ENCODE measurements at regions not wholly inside any gene's neighbourhood (a gene's known extent, or its start where the extent isn't known, plus 50 kb on each side); places are given as distances from the start of the nearest gene placed in this dataset.

DNA sequence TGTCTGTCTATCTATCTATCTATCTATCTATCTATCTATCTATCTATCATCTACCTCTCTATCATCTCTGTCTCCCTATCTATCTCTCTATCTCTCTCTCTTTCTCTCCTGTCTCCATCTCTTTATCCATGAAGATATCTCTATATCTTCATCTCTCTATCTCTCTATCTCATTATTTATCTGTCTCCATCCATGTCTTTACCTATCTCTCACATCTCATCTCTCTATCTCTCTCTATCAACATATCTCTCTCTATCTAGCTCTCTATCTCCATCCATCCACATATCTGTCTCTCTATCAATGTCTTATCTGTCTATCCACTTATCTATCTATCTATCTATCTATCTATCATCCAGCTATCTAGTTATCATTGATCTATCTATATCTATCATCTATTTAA is 292.1 kb upstream of the IRX2 start:
- no peaks in the 10 kb centered on the region for H3K27me3 ChIP-seq (ENCODE audit: control insufficient read depth, insufficient read depth, low read length)
- ChIA-PET CTCF (no interaction called here), POLR2A (no interaction called here)
- DNase-seq (ENCODE audit: low read depth, low spot score) = no peak
- H3K4me3 ChIP-seq (ENCODE audit: low read depth, low read length) = no peak overlapping the region
- H3K27ac ChIP-seq (ENCODE audit: low read depth, low read length) = no peak overlapping the region
- peaks cover 46% of the 10 kb centered on the region for H3K9me3 ChIP-seq (ENCODE audit: control insufficient read depth, insufficient read depth, low read length)
- no peak for TF ChIP-seq CTCF (IDR thresholded peaks at IDR 0.05; ENCODE audit: low read depth, low read length)

- H3K4me3 ChIP-seq (ENCODE audit: low read depth, low read length) = no peak overlapping the region
- H3K27me3 ChIP-seq (ENCODE audit: control insufficient read depth, insufficient read depth, low read length) = no peaks in the 10 kb centered on the region
- no peak for TF ChIP-seq CTCF (IDR thresholded peaks at IDR 0.05; ENCODE audit: low read depth, low read length)
- no peak overlapping the region for H3K27ac ChIP-seq (ENCODE audit: low read depth, low read length)
- DNase-seq (ENCODE audit: low read depth, low spot score) = no peak
- ChIA-PET CTCF (interaction anchor here (0.6 kb wide), 1 partner anchor 358 kb away, joined by 3 read pairs; no protein-coding TSS in a partner anchor), POLR2A (no interaction called here)
- H3K9me3 ChIP-seq (ENCODE audit: control insufficient read depth, insufficient read depth, low read length) = peaks cover 41% of the 10 kb centered on the region
These were observed 289.5 kb upstream of the IRX2 start for GRCh38 chr5:3041001-3041400.

DNA sequence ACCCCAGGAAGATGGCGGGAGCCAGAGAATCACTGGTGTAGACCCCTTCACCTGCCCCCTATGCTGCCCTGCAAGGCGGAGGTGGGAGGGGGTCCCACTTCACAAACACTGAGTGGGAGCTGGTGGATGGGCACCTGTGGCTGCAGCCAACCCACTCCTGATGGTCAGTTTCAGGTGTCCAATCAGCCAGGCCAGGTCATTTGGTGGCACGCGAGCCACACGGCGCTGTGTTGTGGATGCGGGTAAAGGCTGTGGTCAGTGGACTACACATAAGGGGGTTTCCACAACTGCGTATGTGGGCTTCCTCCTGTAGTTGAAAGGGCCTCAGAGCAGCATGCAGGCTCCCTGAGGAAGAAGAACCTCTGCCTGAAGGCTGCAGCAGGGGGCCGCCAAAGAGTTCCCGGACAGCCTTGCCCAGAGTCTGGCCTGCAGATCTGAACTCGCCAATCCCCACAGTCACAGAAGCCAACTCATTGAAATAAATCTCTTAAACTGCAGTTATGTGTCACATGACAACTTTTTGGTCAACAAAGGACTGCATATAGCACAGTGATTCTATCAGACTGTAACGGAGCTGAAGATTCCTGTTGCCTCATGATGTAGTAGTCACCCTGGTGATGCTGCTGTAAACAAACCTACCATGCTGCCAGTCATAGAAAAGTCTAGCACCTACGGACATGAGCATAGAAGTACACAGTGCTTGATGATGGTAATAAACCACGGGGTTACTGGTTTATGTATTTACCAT is 284.7 kb upstream of the IRX2 start:
- H3K4me3 ChIP-seq (ENCODE audit: low read depth, low read length) = no peak overlapping the region
- POLR2A ChIA-PET = no interaction called here
- H3K27ac ChIP-seq (ENCODE audit: low read depth, low read length) = no peak overlapping the region
- DNase-seq (ENCODE audit: low read depth, low spot score) = no peak
- no peaks in the 10 kb centered on the region for H3K27me3 ChIP-seq (ENCODE audit: control insufficient read depth, insufficient read depth, low read length)
- H3K9me3 ChIP-seq (ENCODE audit: control insufficient read depth, insufficient read depth, low read length) = peaks cover 59% of the 10 kb centered on the region
- CTCF ChIA-PET = no interaction called here
- TF ChIP-seq CTCF (IDR thresholded peaks at IDR 0.05; ENCODE audit: low read depth, low read length) = no peak

DNA sequence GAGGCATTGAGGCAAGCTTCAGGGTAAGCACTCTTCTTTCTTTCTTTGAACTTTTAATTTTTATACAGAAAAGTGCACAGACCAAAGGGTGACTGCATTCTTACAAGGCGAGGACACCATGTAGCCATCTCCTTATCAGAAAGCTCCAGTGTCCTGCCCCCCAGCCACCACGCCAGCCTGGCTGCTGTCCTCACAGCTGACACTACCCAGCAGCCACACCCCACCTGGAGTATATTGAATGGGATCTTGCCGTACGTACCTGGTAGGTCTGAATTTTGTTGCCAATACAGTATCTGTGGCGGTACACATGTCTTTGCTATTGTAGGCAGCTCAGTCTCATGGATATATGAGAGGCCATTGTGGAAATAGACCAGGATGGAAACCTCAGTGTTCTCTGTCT is 284.0 kb upstream of the IRX2 start:
- H3K4me3 ChIP-seq (ENCODE audit: low read depth, low read length) = no peak overlapping the region
- H3K27me3 ChIP-seq (ENCODE audit: control insufficient read depth, insufficient read depth, low read length) = no peaks in the 10 kb centered on the region
- CTCF ChIA-PET = no interaction called here
- no peak overlapping the region for H3K27ac ChIP-seq (ENCODE audit: low read depth, low read length)
- no peak for TF ChIP-seq CTCF (IDR thresholded peaks at IDR 0.05; ENCODE audit: low read depth, low read length)
- POLR2A ChIA-PET = no interaction called here
- peaks cover 66% of the 10 kb centered on the region for H3K9me3 ChIP-seq (ENCODE audit: control insufficient read depth, insufficient read depth, low read length)
- no peak for DNase-seq (ENCODE audit: low read depth, low spot score)

- no peak for DNase-seq (ENCODE audit: low read depth, low spot score)
- Histone ChIP-seq H3K9me3 (ENCODE audit: control insufficient read depth, insufficient read depth, low read length) (peaks cover 63% of the 10 kb centered on the region), H3K27ac (ENCODE audit: low read depth, low read length) (no peak overlapping the region), H3K27me3 (ENCODE audit: control insufficient read depth, insufficient read depth, low read length) (no peaks in the 10 kb centered on the region), H3K4me3 (ENCODE audit: low read depth, low read length) (no peak overlapping the region)
- no peak for TF ChIP-seq CTCF (IDR thresholded peaks at IDR 0.05; ENCODE audit: low read depth, low read length)
- CTCF ChIA-PET = no interaction called here
- POLR2A ChIA-PET = no interaction called here
These were observed 283.4 kb upstream of the IRX2 start for GRCh38 chr5:3034881-3035280.
